Ascending aorta (tissue), 2 donors: ENCODE measurements at regions not wholly inside any gene's neighbourhood (a gene's known extent, or its start where the extent isn't known, plus 50 kb on each side); places are given as distances from the start of the nearest gene placed in this dataset.
"Not testable (repeated sequence)": the region's sequence is repeated elsewhere in the genome, so short reads cannot be mapped to it uniquely, and the experiment has no call there.

Source experiments
- DNase-seq, 2 donors: peaks; one replicate each; pipeline ENCODE4 v3.0.0-alpha.2; 2019; ENCODE audit warnings: low spot score in 2 of 2
- H3K27ac ChIP-seq, 2 donors: fragments of 200-600 bp; sonication (generic); one replicate each; pipeline ENCODE4 v1.5.1; 2016 to 2017; ENCODE audit warnings: mild to moderate bottlenecking in 1 of 2
- H3K27me3 ChIP-seq: fragments of 200-600 bp; sonication (generic); one replicate; pipeline ENCODE4 v1.5.1; 2017
- H3K36me3 ChIP-seq, 2 donors: fragments of 200-600 bp; sonication (generic); one replicate each; pipeline ENCODE4 v1.5.1; 2016
- H3K4me1 ChIP-seq, 2 donors: fragments of 200-600 bp; sonication (generic); one replicate each; pipeline ENCODE4 v1.5.1; 2016 to 2017; ENCODE audit warnings: mild to moderate bottlenecking in 1 of 2
- H3K4me3 ChIP-seq, 2 donors: fragments of 200-600 bp; sonication (generic); one replicate each; pipeline ENCODE4 v1.5.1; 2016 to 2017; ENCODE audit warnings: mild to moderate bottlenecking in 1 of 2
- H3K9me3 ChIP-seq, 2 donors: fragments of 200-600 bp; sonication (generic); one replicate each; pipeline ENCODE4 v1.5.1; 2016
- intact Hi-C: fragments of 100-400 bp; cut with DNase I; formaldehyde crosslinking; loops from one replicate; pipeline ENCODE4 v1.15.1; 2023
- TF ChIP-seq, protein P1 (sequence below), 3 experiments: fragments of 200-600 bp in 2 of 3; fragments of 450-650 bp in 1 of 3; sonication (generic) in 2 of 3; IDR thresholded peaks; one replicate each; pipeline ENCODE4 v1.5.1; 2016 to 2019; ENCODE audit warnings: antibody characterized with exemption in 3 of 3, mild to moderate bottlenecking in 1 of 3, moderate library complexity in 1 of 3

DNA sequence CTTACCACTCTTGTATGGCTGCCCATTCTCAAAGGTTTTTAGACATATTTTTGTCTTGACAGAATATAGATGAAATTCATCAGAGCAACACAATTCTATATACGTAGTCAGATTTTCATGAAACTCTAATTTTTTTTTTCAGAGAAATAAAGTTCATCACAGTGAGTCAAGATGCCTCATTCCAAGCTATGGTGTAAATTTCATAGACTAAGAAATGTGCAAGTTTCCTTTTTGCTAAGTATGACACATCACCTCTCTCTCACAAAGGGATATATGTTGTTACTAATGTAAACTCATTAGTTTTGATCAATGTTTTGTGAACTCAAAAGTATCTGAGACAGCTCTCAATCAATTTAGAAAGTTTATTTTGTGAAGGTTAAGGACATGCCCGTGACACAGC is 60.4 kb upstream of the ATXN3L start:
- Histone ChIP-seq H3K27ac (no peak overlapping the region), H3K9me3 (no peaks in the 10 kb centered on the region), H3K27me3 (no peaks in the 10 kb centered on the region), H3K4me3 (no peak overlapping the region), H3K4me1 (no peaks in the 10 kb centered on the region), H3K36me3 (no peaks in the 10 kb centered on the region)
- TF ChIP-seq, protein P1, sequence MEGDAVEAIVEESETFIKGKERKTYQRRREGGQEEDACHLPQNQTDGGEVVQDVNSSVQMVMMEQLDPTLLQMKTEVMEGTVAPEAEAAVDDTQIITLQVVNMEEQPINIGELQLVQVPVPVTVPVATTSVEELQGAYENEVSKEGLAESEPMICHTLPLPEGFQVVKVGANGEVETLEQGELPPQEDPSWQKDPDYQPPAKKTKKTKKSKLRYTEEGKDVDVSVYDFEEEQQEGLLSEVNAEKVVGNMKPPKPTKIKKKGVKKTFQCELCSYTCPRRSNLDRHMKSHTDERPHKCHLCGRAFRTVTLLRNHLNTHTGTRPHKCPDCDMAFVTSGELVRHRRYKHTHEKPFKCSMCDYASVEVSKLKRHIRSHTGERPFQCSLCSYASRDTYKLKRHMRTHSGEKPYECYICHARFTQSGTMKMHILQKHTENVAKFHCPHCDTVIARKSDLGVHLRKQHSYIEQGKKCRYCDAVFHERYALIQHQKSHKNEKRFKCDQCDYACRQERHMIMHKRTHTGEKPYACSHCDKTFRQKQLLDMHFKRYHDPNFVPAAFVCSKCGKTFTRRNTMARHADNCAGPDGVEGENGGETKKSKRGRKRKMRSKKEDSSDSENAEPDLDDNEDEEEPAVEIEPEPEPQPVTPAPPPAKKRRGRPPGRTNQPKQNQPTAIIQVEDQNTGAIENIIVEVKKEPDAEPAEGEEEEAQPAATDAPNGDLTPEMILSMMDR (IDR thresholded peaks at IDR 0.05) = no peak
- intact Hi-C loops = no loop called here
- DNase-seq = no peak

DNA sequence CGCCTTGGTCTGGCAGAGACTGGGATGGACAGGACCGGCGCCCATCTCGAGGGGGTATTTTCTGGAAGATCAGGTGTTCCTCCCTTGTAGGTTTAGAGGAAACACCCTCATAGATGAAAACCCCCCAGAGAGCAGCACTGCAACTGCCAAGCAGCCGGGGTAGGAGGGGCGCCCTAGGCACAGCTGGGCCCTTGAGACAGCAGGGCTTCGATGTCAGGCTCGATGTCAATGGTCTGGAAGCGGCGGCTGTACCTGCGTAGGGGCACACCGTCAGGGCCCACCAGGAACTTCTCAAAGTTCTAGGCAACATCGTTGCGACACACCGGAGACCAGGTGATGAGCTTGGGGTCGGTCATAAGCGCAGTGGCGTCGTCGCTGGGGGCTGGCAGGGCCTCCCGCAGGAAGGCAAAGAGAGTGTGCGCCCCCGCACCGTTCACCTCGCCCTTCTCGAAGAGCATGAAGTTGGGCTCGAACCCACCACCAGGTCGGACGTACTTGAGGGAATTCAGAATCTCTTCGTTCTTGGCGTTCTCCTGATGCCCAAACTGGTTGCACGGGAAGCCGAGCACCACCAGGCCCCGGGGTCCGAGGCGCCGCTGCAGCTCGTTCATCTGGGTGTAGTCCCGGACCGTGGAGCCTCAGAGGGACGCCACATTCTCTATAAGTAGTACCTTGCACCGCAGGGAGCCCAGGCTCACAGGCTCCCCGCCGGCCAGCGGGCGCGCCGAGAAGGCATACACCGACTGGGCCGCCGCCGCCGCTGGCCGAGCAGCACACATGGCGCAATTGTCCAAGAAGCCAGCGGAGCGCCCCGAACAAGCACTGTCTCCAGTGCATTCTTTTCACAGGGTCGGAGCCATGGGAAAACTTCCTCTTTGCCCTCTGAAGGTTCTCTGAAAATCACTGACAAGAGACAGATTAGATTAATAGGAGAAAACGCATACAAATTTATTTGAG is 59.0 kb upstream of the ATXN3L start:
- DNase-seq, H3K27ac ChIP-seq, H3K4me1 ChIP-seq, intact Hi-C loops, H3K9me3 ChIP-seq, H3K27me3 ChIP-seq, H3K36me3 ChIP-seq, H3K4me3 ChIP-seq: not testable (repeated sequence)

DNA sequence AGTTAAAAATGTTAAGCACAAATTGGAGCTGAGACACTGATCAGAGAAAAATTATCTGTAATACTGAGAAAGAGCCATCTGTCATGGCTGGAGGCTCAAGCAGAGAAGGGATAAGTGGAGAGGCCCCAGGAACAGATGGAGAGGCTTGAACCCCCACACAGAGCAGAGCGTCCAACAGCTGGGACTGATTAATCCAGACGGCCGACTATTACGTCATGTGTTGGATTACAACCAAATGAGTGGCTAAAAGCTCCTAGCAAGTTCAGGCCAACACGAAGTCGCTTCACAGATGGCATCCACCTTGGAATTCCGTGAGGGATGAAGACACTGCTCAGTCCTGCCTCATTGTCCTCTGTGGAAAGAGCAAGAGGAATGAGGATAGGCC is 57.7 kb upstream of the ATXN3L start:
- no peaks in the 10 kb centered on the region for H3K4me1 ChIP-seq
- H3K27ac ChIP-seq = no peak overlapping the region
- no peaks in the 10 kb centered on the region for H3K36me3 ChIP-seq
- TF ChIP-seq, protein P1 (IDR thresholded peaks at IDR 0.05) = no peak
- H3K4me3 ChIP-seq = no peak overlapping the region
- DNase-seq = no peak
- H3K27me3 ChIP-seq = no peaks in the 10 kb centered on the region
- intact Hi-C loops = no loop called here
- no peaks in the 10 kb centered on the region for H3K9me3 ChIP-seq

DNA sequence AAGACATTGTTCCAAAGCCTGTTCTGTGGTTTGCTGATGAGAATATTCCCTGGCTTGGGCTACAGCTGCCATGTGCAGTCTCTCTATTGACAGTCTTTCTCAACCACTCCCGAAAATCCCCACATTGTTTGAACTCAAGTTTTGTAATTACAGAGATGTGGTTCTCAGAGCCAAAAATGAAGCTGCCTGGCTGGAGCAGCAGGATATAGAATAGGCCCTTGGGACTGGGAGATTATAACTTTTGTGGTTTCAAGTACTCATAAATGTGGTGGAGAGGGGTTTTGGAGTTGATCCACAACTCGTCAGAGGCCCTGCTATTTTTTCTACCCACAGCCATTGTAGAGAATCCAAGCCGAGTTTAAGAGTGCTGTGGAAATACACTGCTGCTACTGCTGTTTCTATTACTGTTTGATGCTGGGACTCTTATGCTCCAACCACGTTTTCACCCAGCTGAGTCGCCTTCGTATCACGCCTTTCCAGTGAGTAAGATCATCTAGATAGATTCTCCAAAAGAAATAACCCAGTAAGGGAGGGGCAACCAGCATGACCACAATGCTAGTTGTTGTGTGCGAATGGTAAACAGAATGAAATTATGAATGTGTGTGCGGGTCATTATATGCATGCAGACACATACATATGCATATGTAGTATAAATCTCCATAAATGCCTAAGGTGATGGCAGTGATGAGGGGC is 57.1 kb upstream of the ATXN3L start:
- Histone ChIP-seq H3K27ac (peak overlapping the region; percentile 20 to 48), H3K9me3 (no peaks in the 10 kb centered on the region), H3K27me3 (no peaks in the 10 kb centered on the region), H3K4me3 (no peak overlapping the region), H3K4me1 (no peaks in the 10 kb centered on the region), H3K36me3 (no peaks in the 10 kb centered on the region)
- no peak for DNase-seq
- intact Hi-C loops = no loop called here
- TF ChIP-seq, protein P1 (IDR thresholded peaks at IDR 0.05) = no peak

DNA sequence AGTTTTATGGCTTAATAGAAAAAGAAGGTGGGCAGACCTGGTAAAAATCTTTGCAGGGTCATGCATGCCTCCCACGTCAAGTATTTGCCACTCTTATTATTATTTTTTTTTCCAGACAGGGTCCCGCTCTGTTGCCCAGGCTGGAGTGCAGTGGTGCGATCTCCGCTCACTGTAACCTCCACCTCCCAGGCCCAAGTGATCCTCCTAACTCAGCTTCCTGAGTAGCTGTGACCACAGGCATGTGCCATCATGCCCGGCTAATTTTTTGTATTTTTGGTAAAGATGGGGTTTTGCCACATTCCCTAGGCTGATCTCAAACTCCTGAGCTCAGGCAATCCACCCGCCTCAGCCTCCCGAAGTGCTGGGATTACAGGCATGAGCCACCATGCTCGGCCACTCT is 55.7 kb upstream of the ATXN3L start:
- H3K27ac ChIP-seq, H3K4me3 ChIP-seq, intact Hi-C loops, H3K9me3 ChIP-seq, DNase-seq, H3K36me3 ChIP-seq, H3K27me3 ChIP-seq, H3K4me1 ChIP-seq: not testable (repeated sequence)

DNA sequence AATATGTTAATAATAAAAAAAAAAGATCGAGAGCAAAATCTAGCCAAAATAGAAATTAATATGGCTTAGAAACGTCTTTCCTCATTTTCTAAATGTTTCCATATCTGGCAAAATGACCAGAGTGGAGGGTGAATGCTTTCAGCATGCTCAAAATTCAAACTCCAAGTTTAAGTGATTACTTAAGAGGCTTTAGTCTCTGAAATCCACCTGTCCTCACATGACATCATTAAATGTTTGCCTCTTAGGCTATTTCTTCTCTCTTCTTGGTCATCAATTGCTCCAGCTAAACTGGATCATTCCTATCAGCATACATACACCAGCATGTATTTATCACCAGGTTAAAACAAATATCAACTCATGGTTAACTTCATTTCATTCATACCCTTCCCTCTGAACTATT is 54.5 kb upstream of the ATXN3L start:
- intact Hi-C loops = no loop called here
- peak overlapping the region in 1 of 2 donors; percentile 54 for H3K27ac ChIP-seq
- TF ChIP-seq, protein P1 (IDR thresholded peaks at IDR 0.05) = no peak
- no peaks in the 10 kb centered on the region for H3K4me1 ChIP-seq
- no peak overlapping the region for H3K4me3 ChIP-seq
- no peaks in the 10 kb centered on the region for H3K36me3 ChIP-seq
- no peak for DNase-seq
- H3K27me3 ChIP-seq = no peaks in the 10 kb centered on the region
- no peaks in the 10 kb centered on the region for H3K9me3 ChIP-seq
